CD4-positive, alpha-beta T cell treated with Interleukin-6 at 100 ng/mL for 8 hours (primary cell): ENCODE measurements at regions not wholly inside any gene's neighbourhood (a gene's known extent, or its start where the extent isn't known, plus 50 kb on each side); places are given as distances from the start of the nearest gene placed in this dataset.
"Not testable (repeated sequence)": the region's sequence is repeated elsewhere in the genome, so short reads cannot be mapped to it uniquely, and the experiment has no call there.

Experiments
- DNase-seq: peaks from one replicate; pipeline ENCODE4 v3.0.0-alpha.2; 2020; ENCODE audit warnings: mixed read lengths, low spot score

DNA sequence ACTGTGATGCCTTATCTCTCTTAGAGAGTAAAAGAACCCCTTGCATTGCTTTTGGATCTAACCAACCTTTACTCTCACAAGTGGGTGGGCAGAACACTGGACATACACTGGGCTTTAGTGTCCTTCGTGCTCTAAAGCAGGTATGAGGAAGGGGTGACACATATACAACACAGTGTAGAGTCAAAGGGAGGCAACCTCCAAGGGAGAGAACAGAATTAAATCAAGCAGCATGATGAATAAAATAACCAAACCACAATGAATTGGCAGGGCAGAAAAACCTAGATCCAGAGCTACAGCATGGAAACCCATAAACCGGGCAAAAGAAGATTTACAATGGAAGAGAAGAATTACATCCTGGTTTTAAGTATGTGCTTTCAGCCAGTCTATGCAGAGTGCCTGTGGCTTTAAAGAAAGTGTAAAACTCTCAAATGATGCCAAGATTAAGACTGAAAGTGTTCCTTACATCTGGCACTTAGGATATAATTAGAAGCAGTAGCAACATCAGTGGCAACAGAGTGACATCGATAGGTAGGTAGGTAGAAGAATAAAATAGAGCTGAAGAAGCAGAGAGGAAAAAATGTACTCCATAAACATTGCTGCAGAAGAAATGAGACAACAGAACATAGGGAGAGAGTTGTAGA lies 191.7 kb upstream of the ZC3H15 start:
- DNase-seq: no peak

DNA sequence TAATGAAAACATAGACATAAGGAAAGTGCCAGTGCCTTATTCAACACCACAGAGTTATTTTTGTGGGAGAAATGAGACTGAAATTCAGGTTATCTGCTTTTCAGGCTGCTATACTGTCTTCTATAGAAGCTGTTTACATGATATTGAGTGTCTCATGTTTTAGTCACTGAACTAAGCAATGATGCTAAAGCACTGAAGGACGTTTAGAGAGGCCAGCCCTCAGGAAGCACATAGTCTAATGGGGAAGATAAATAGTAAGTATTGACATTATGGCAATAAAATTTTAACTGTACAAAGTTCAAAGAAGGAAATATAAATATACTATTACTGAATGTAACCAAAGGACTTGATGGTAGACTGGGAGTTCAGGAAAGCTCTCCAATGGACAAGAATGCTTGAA lies 186.4 kb upstream of the ZC3H15 start:
- DNase-seq: no peak

DNA sequence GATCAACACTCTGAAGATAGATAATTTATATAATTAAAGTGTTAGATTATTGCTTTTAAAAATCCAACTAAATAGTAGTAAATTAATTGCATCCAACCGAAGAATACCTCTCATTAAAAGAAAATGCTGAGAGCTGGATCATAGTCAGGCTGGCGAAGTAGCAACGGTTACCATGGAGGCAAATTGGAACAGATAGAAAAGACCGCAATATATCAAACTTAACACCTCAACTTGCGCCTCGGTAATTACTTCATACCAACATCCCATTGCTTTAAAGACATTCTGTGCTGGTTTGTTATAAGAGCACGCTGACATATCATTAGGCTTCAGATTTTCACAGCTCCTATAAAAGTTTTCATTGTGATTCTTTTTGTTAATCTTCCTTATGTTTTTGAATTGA lies 183.8 kb upstream of the ZC3H15 start:
- no peak for DNase-seq

DNA sequence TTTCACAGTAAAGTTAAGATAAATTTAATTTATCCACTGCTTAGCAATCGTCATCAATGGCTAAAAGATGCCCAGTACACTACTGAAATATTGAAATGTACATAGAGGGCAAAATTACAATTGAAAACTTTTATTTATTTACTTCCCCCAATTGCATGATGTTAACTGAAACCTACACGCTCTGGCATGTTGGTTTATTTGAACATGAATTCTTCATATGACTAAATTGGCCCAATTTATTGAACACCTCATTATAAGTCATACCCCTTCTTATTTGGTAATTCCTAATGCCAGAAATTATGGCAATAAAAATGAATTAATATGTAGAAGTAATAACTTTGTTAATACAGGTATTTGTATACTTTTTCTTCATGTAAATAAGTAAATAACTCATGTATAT lies 183.0 kb upstream of the ZC3H15 start:
- no peak for DNase-seq

DNA sequence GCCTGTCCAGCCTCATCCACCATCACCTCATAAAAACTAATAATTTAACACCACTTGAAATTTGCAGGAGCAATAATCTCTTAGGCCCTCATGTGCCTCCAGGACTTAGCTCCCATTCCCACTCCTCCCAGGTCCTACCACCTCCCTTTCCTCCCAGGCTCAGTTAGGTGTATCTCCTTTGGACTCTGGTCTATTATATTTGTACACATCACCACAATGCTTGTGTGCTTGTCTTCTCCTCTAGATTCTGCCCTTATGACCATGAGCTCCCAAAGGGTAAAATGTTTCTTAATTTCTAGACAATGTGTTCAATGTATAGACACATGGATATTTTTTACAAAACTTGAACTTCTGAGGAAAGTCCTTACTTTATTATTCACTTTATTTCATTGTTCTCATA lies 182.0 kb upstream of the ZC3H15 start:
- no peak for DNase-seq

DNA sequence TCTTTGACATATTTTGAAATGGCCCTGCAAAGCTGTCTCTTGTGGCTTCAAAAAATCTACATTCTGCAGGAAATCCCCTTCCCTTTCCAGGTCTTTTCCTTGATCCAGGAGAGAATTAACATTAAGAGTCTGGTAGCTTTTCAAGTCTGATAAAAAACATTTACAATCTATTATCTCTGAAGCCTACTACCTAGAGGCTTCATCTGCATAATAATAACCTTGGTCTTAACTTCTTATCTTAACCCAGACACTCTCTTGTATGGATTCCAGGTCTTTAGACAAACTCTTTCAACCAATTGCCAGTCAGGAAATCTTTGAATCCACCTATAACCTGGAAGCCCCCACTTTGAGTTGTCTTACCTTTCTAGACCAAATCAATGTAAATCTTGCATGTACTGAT lies 179.3 kb upstream of the ZC3H15 start:
- DNase-seq: no peak

DNA sequence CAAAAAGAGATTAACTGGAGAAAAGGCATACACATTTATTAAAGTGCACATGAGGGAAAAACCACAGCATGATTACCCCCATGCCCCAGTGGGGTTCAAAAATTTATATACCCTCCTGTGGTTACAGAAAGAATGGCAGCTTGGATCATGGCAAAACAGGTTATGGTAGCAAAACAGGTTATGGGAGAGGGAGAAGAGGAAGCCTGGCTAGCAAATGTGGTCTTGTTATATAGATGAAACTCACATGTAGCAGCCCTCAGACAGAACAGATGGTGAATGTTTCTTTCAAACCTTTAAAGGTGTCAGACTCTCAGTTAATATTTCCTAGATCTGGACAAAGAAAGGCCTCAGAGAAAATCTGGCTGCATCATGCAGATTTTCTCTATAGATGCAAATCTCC lies 178.2 kb upstream of the ZC3H15 start:
- no peak for DNase-seq

DNA sequence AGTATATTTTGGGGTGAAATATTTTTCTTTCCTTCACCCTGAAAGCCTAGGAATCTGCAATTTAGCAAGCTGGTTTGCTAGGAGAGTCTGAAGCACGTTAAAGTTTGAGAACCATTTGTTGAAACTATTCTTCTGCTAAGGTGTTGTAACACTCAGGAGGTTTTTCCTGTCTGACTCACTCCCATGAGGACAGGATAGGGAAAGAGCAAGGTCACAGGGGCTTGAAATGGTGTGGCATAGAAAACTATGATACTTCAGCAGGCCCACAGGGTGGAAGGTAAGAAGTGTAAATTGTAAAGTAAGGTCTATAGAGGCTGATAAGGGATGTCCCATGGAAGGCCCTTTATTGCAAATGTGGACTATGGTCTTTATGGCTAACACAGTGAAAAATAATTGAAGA lies 177.7 kb upstream of the ZC3H15 start:
- DNase-seq: no peak

DNA sequence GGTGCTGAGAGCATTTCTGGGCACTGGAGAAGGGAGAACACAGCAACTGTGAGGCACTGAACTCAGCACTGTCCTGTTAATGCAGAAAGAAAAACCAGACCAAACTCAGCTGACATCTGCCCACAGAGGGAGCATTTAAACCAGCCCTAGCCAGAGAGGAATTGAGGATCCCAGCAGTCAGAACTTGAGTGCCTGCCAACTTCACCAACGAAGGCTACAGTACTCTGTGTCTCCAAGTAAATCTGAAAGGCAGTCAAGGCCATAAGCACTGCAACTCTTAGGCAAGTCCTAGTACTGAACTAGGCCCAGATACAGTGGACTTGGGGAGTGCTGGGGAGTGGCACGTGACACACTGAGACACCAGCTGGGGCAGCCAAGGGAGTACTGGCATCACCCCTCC lies 176.2 kb upstream of the ZC3H15 start:
- DNase-seq: no peak

DNA sequence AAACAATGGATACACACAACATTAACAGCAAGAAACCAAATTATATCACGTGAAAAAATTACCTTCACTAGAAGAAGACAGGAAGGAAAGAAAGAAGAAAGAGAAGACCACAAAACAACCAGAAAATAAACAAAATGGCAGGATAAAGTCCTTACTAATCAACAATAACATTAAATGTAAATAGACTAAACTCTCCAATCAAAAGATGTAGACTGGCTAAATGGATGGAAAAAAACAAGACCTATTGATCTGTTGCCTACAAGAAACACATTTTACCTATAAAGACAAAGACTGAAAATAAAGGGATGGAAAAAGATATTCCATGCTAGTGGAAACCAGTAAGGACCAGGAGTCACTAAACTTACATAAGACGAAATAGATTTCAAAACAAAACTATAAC lies 167.0 kb upstream of the ZC3H15 start:
- DNase-seq: no peak

DNA sequence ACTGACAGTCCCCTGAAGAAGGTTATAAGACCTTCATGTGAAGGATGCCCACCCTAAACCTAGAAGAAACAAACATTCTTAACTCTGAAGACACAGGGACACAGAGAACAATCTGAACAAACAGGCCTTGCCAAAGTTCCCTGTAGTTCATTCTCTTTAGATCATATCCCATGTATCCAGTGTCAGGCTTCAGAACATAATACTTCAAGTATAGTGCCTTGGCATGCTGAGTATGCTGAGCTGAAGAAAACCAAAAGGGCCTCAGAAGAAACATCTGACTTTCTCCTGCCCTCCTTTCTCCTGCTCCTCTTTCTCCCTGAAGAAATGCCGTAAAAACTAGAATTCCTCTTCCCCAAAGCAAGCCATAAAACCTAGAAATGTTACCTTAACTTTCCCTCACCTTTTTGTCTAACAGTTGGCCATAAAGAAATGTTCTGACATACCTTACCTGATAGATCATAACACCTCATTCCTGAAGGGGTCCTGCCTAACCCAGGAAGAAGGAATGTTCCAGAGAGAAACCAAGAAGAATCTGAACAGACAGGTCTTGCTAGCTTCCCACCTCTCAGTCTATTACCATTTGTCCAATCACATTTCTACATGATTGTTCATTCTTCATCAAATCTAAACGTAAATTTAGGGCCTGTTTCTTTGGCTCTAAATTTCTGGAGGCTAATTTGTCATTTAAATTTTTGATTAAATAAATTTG lies 160.1 kb upstream of the ZC3H15 start:
- no peak for DNase-seq

DNA sequence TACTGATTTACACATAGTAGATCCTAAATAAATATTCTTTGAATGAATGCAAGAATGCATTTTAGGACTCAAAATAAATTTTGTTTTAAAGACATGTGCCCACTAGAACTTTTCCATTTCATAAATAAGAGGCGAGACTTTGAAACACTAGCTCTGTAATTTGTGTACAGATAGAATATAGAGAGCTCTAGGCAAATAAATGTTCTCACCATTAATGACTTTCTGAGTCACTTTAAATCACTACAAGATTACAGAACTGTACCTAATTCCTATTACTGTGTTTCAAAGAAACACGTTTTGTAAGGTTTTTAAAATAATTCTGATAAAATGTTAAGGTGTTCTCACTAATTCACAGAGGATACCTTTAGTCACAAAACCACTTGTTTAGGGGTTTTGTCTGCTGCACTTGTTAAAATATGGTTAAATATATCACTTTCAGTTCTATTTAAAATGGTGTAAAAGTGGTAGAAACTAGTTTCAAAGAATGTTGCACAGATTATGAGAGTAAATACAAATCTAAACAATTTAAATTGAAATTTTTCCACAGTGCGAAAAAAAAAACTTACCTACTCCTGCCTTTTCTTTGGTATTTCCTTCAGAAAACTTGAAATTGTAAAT lies 158.7 kb upstream of the ZC3H15 start:
- no peak for DNase-seq

DNA sequence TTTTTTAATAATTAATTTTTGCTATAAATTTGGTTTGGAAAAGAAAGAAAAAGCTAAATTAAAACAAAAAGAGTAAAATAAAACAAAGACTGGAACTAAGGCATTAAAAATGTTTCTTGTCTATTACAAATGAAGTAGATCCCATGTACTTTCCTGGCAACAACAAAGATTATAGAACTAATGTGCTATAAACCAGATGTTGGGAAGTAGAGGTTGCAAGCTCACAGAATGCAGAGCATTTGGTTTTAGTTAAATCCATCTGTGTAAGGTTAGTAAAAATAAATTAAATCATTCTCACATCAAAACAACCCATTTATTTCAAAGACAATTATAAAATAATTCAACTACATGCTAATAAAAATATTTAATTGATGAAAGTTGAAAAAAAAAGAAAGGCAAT lies 157.2 kb upstream of the ZC3H15 start:
- DNase-seq: no peak

DNA sequence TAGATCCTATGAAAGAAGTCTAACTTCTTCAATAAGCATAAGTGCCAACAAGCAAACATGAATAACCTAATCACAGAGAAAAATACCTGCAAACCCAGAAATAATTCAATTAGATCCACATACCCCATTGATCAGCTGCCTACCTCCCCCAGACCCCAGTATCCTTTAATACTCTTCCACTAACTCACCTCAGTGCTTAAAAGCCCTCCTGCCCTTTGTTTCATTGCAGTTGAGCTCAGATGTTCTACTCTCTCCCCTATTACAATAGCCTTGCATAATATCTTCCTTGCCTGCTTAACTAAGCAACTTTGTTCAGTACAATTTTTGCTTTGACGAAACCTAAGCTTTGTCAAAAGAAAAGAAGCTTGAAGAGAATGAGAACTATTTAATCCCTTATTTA lies 156.0 kb upstream of the ZC3H15 start:
- no peak for DNase-seq

DNA sequence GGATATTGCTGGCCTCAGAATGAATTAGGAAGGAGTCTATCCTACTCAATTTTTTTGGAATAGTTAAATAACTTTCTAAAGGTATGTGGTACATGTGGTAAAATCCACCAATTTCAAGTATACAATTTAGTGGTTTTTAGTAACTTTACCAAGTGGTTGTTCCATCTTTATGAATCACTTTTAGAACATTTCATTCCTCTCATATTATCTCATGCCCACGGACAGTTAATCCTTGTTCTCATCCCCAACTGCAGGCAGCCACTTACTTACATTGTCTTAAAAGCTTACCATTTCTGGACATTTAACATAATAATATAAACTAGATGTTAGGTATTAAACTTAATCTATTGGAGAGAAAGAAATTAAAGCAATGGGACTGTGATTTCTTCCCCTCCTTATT lies 146.3 kb upstream of the ZC3H15 start:
- no peak for DNase-seq

DNA sequence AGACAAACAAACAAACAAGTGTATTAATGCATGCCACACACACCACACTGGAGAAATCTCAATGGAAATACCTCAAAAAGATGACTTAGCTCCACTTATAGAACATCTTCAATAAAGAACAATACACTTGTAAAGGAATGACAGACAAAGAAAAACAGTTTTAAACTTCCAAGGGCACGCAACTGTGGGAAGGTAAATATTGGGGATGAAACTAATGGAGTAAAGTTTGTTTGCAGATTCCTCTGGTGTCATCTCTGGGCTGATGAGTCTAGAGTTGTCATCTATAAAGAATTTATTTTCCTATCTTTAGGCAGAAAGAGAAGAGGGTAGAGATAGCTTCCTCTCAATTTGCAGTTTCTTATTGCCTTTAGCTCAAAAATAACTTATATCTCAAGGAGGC lies 144.0 kb upstream of the ZC3H15 start:
- no peak for DNase-seq

DNA sequence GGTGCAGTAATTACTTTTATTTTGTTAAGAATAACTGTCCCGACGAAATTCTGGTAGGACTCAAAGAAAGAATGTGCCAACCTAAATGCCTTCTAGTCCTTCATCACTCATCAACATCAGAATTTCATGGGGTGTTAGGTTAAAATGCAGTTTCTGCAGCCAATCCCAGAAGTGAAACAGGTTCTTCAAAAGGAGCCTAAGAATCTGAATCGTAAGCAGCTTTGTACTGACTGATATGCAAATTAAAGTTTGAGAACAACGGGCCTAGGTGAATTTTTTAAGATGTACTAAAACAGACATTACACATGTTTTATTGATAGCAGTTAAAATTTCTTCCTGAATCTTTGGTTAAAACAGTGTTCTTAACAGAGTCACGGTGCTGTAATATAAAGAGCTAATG lies 140.3 kb upstream of the ZC3H15 start:
- no peak for DNase-seq

DNA sequence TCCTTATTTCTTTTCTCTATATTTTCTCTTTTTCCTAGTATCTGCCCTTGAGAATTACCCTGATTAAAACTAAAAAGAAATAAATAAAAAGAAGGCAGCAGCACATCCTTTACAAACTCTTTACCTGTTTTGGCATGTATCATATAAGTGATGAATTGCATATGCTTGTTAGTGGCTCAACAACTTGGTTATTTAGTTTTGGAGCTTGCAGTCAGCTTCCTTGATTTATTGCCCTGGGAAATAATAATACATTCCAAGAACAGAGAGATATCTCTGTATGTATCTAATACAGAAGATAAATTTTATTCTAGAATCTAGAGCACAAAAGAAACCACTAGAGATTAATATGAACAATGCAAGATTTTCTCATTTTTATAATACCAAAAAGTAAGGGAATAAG lies 139.8 kb upstream of the ZC3H15 start:
- no peak for DNase-seq

DNA sequence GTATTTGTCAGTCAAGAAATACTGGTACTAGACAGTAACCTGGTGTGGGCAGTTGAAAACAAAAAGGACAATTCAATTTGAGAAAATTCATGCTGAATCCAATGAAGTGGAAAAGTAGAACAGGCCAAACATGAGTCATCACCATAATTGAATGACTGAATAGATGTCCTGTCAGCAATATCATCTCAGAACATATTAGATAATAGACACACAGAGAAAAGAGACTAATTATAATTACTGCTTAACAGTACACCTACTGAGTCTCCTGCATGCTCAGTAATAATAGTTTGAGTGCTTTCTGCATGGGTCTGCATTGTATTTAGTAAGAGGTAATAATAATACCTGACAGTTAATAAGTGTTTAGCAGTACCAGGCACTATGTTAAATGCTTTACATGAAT lies 138.6 kb upstream of the ZC3H15 start:
- no peak for DNase-seq

DNA sequence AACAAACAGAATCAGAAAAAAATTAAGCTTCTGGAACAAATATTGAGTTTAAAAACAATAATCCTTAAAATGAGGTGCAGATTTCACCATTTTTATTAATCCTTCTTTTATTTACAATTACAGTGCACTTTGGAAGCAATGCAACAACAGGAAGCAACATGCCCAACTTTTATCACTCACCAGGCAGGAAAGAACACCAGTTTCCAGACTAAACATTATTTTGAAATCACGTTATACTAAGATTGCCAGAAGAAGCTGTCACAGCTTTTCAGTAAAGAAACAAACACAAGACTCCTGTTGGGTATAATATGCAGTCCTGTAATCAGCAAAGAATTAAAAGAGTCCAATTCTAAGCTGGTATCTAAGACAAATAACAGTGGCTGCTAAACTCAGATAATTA lies 137.9 kb upstream of the ZC3H15 start:
- no peak for DNase-seq

DNA sequence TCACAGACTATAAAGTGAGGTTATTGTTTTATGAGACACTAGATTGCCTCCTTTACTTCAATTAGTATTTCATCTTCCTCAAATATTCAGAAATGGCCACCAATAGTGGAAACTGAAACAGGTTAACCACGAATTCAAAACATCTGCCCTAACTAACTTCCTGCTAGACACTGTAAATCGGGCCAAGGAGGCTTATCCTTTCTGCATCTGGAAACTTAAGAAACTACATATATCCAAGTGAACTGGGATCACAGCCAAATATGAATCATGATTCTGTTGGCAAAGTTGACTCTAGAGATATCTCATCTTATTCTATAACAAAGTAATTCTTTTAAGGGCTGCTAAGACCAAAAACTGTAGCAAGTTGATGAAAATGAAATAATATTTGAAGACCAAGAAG lies 136.6 kb upstream of the ZC3H15 start:
- DNase-seq: no peak

DNA sequence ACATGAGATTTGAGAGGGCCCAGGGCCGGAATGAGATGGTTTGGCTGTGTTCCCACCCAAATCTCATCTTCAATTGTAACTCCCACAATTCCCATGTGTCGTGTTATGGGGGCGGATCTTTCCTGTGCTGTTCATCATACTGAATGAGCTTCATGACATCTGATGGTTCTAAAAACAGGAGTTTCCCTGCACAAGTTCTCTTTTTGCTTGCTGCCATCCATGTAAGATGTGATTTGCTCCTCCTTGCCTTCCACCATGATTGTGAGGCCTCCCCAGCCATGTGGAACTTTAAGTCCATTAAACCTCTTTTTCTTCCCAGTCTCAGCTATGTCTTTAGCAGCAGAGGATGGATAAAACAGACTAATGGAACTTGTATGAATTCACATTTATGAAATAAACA lies 131.9 kb upstream of the ZC3H15 start:
- not testable (repeated sequence) for DNase-seq

DNA sequence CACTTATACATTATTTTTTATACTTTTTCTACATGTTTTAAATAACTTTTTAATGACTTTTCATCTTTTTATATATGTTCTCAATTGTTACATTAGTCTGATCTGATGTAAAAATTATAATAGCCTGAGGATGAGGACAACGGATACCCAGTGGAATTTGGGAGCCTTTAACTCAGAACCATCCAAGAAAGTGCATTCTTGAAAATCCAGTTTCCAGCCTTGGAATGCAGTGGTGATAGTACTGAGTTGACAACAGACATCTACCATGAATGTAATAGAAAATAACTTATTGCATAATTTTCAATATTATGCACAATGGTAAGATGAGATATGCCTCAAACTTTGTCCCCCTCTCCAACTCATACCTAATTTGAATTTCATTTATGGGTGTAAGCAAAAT lies 120.7 kb upstream of the ZC3H15 start:
- DNase-seq: no peak

DNA sequence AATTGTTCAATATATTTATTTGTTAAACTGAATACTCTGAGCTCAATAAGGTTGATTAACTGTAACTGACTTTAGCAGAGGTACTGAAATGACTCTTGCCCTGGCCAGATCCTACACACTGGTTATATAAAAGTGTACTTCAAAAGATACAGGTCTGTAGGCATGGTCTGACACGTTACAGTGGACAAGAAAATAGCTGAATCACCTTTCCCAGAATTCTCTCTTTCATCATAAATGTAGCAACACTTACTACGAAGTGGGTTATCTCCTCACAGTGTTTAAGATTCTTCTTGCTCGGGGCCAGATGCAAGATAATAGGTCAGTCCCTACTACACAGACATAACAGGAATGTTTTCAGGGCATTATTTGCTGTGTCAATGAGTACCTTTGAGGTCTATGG lies 107.0 kb upstream of the ZC3H15 start:
- no peak for DNase-seq
